Muscle of leg (tissue), 3 donors: ENCODE measurements at regions not wholly inside any gene's neighbourhood (a gene's known extent, or its start where the extent isn't known, plus 50 kb on each side); places are given as distances from the start of the nearest gene placed in this dataset.
"Not testable (repeated sequence)": the region's sequence is repeated elsewhere in the genome, so short reads cannot be mapped to it uniquely, and the experiment has no call there.

Experiments
- DNase-seq: peaks from one replicate; pipeline ENCODE4 v3.0.0; 2013
- H3K27ac ChIP-seq: one replicate; pipeline ENCODE4 v1.5.1; 2013; ENCODE audit warnings: mild to moderate bottlenecking, low read length, control low read depth
- H3K27me3 ChIP-seq: one replicate; pipeline ENCODE4 v1.6.1; 2013; ENCODE audit warnings: low read length; ENCODE audit not compliant: control insufficient read depth, insufficient read depth
- H3K36me3 ChIP-seq: one replicate; pipeline ENCODE4 v1.6.1; 2013; ENCODE audit warnings: low read length; ENCODE audit not compliant: control insufficient read depth, insufficient read depth
- H3K4me1 ChIP-seq: one replicate; pipeline ENCODE4 v1.6.1; 2013; ENCODE audit warnings: low read length; ENCODE audit not compliant: control insufficient read depth, insufficient read depth
- H3K4me3 ChIP-seq: one replicate; pipeline ENCODE4 v1.5.1; 2013; ENCODE audit warnings: low read length, control low read depth
- H3K9me3 ChIP-seq: replicated peaks from 2 replicates; pipeline ENCODE4 v1.6.1; 2013; ENCODE audit warnings: low read depth, low read length; ENCODE audit not compliant: control insufficient read depth
- WGBS: methylation state at CpG from one replicate; pipeline ENCODE4 v1.1.5; 2013; ENCODE audit warnings: missing lambda C conversion rate; ENCODE audit not compliant: insufficient coverage; 5-methylcytosine and 5-hydroxymethylcytosine counted together

GRCh38 chr13:91042870-91043269, 304.6 kb upstream of the MIR17HG start:
- H3K4me3 ChIP-seq, result no peak overlapping the region
- H3K9me3 ChIP-seq, result no peaks in the 10 kb centered on the region
- no peak overlapping the region for H3K27ac ChIP-seq
- H3K27me3 ChIP-seq, result no peaks in the 10 kb centered on the region
- WGBS, result no CpG with 5 or more reads among the region's 1 CpG
- no peak for DNase-seq
- H3K36me3 ChIP-seq, result no peaks in the 10 kb centered on the region
- H3K4me1 ChIP-seq, result peaks cover 2% of the 10 kb centered on the region

GRCh38 chr13:91045351-91046034, 302.0 kb upstream of the MIR17HG start:
- peak; percentile 77 for DNase-seq
- WGBS, result no CpG with 5 or more reads among the region's 5 CpGs

GRCh38 chr13:91046715-91047327, 300.7 kb upstream of the MIR17HG start:
- peak; percentile 22 for DNase-seq
- Histone ChIP-seq H3K9me3 (no peaks in the 10 kb centered on the region), H3K27ac (no peak overlapping the region), H3K36me3 (no peaks in the 10 kb centered on the region), H3K4me3 (no peak overlapping the region), H3K27me3 (no peaks in the 10 kb centered on the region), H3K4me1 (peaks cover 2% of the 10 kb centered on the region)
- WGBS, result 20% methylated on average over 1 of the region's 4 CpGs

More at GRCh38 chr13:91045351-91046034, 302.0 kb upstream of the MIR17HG start:
- no peaks in the 10 kb centered on the region for H3K36me3 ChIP-seq
- H3K27ac ChIP-seq, result no peak overlapping the region
- H3K27me3 ChIP-seq, result no peaks in the 10 kb centered on the region
- H3K4me1 ChIP-seq, result peaks cover 2% of the 10 kb centered on the region
- H3K9me3 ChIP-seq, result no peaks in the 10 kb centered on the region
- no peak overlapping the region for H3K4me3 ChIP-seq

GRCh38 chr13:91050970-91051369, 296.5 kb upstream of the MIR17HG start:
- peak; percentile 52 for DNase-seq
- no peak overlapping the region for H3K4me3 ChIP-seq
- WGBS, result no CpG with 5 or more reads among the region's 2 CpGs
- no peaks in the 10 kb centered on the region for H3K9me3 ChIP-seq
- H3K27me3 ChIP-seq, result no peaks in the 10 kb centered on the region
- H3K36me3 ChIP-seq, result no peaks in the 10 kb centered on the region
- no peak overlapping the region for H3K27ac ChIP-seq
- H3K4me1 ChIP-seq, result peaks cover 4% of the 10 kb centered on the region

GRCh38 chr13:91052876-91053275, 294.6 kb upstream of the MIR17HG start:
- no peak overlapping the region for H3K27ac ChIP-seq
- peaks cover 2% of the 10 kb centered on the region for H3K4me1 ChIP-seq
- no peak overlapping the region for H3K4me3 ChIP-seq
- no peaks in the 10 kb centered on the region for H3K27me3 ChIP-seq
- H3K9me3 ChIP-seq, result no peaks in the 10 kb centered on the region
- peak; percentile 75 for DNase-seq
- H3K36me3 ChIP-seq, result no peaks in the 10 kb centered on the region
- WGBS, result no CpG with 5 or more reads among the region's 1 CpG

GRCh38 chr13:91053318-91054065, 294.0 kb upstream of the MIR17HG start:
- DNase-seq, result peak; percentile 78
- WGBS, result no CpG with 5 or more reads among the region's 2 CpGs
- H3K9me3 ChIP-seq, result no peaks in the 10 kb centered on the region
- no peaks in the 10 kb centered on the region for H3K36me3 ChIP-seq
- H3K27me3 ChIP-seq, result no peaks in the 10 kb centered on the region
- H3K4me3 ChIP-seq, result no peak overlapping the region
- H3K27ac ChIP-seq, result peak overlapping the region; percentile 22
- peaks cover 2% of the 10 kb centered on the region for H3K4me1 ChIP-seq

- no CpG with 5 or more reads among the region's 1 CpG for WGBS
- Histone ChIP-seq H3K4me3 (no peak overlapping the region), H3K9me3 (no peaks in the 10 kb centered on the region), H3K27me3 (no peaks in the 10 kb centered on the region), H3K27ac (no peak overlapping the region), H3K36me3 (no peaks in the 10 kb centered on the region), H3K4me1 (peaks cover 2% of the 10 kb centered on the region)
- DNase-seq, result no peak
Observed at GRCh38 chr13:91054902-91055301, 292.6 kb upstream of the MIR17HG start.

GRCh38 chr13:91056746-91057145, 290.7 kb upstream of the MIR17HG start:
- Histone ChIP-seq H3K27ac (no peak overlapping the region), H3K4me3 (no peak overlapping the region), H3K36me3 (no peaks in the 10 kb centered on the region), H3K4me1 (peaks cover 2% of the 10 kb centered on the region), H3K9me3 (no peaks in the 10 kb centered on the region), H3K27me3 (no peaks in the 10 kb centered on the region)
- no peak for DNase-seq
- WGBS, result 50% methylated on average over 1 of the region's 2 CpGs

- H3K27me3 ChIP-seq, H3K9me3 ChIP-seq, H3K4me3 ChIP-seq, H3K36me3 ChIP-seq, DNase-seq, H3K4me1 ChIP-seq, H3K27ac ChIP-seq: not testable (repeated sequence)
- 88% methylated on average over 2 of the region's 2 CpGs for WGBS
Observed at GRCh38 chr13:91057507-91057906, 290.0 kb upstream of the MIR17HG start.

GRCh38 chr13:91058066-91058465, 289.4 kb upstream of the MIR17HG start:
- no peak overlapping the region for H3K27ac ChIP-seq
- DNase-seq, result peak; percentile 40
- H3K27me3 ChIP-seq, result no peaks in the 10 kb centered on the region
- H3K4me1 ChIP-seq, result peaks cover 2% of the 10 kb centered on the region
- WGBS, result no CpG with 5 or more reads among the region's 2 CpGs
- H3K36me3 ChIP-seq, result no peaks in the 10 kb centered on the region
- no peak overlapping the region for H3K4me3 ChIP-seq
- H3K9me3 ChIP-seq, result no peaks in the 10 kb centered on the region
